Duodenal mucosa (tissue), 2 donors: ENCODE measurements at regions not wholly inside any gene's neighbourhood (a gene's known extent, or its start where the extent isn't known, plus 50 kb on each side); places are given as distances from the start of the nearest gene placed in this dataset.

Experiments used
- H3K27ac ChIP-seq: one replicate; pipeline ENCODE4 v1.7.0; 2013; ENCODE audit warnings: low read depth, low read length
- H3K27me3 ChIP-seq, 2 donors: one replicate each; pipeline ENCODE4 v1.7.0; 2013; ENCODE audit warnings: low read length in 2 of 2, control low read depth in 1 of 2; ENCODE audit not compliant: insufficient read depth in 2 of 2, control insufficient read depth in 1 of 2
- H3K36me3 ChIP-seq, 2 donors: one replicate each; pipeline ENCODE4 v1.7.0; 2013; ENCODE audit warnings: low read length in 2 of 2, control low read depth in 1 of 2; ENCODE audit not compliant: insufficient read depth in 2 of 2, control insufficient read depth in 1 of 2
- H3K4me1 ChIP-seq, 2 donors: one replicate each; pipeline ENCODE4 v1.7.0; 2013; ENCODE audit warnings: low read length in 2 of 2, control low read depth in 1 of 2; ENCODE audit not compliant: insufficient read depth in 2 of 2, control insufficient read depth in 1 of 2
- H3K4me3 ChIP-seq, 2 donors: one replicate each; pipeline ENCODE4 v1.7.0; 2013; ENCODE audit warnings: low read length in 2 of 2, low read depth in 1 of 2
- H3K9ac ChIP-seq, 2 donors: one replicate each; pipeline ENCODE4 v1.7.0; 2013; ENCODE audit warnings: low read length in 2 of 2, low read depth in 1 of 2
- H3K9me3 ChIP-seq, 2 donors: one replicate each; pipeline ENCODE4 v1.7.0; 2013; ENCODE audit warnings: low read length in 2 of 2, control low read depth in 1 of 2; ENCODE audit not compliant: control insufficient read depth in 1 of 2

DNA sequence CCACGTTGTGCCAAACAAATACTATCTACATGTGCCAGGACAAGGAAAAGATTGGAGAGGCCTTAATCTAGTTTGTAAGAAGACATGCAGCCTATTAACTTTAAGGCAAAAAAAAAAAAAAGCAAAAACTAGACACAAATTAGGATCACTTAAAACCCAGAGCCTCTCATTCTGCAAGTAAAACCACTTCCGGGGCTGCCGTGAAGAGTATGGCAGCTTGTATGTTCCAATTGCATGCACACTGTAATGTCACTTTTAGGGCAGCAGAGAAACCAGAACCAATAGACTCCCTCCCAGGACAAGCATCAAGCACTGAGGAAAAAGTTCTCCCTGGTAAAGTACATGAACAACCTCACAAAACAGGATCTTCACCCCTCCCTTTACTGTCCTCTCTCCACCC lies 70.6 kb downstream of the RSL24D1 start:
- no peak overlapping the region for H3K9ac ChIP-seq
- no peaks in the 10 kb centered on the region for H3K27me3 ChIP-seq
- H3K9me3 ChIP-seq = no peaks in the 10 kb centered on the region
- no peak overlapping the region for H3K4me3 ChIP-seq
- no peaks in the 10 kb centered on the region for H3K36me3 ChIP-seq
- no peak overlapping the region for H3K27ac ChIP-seq
- no peaks in the 10 kb centered on the region for H3K4me1 ChIP-seq

DNA sequence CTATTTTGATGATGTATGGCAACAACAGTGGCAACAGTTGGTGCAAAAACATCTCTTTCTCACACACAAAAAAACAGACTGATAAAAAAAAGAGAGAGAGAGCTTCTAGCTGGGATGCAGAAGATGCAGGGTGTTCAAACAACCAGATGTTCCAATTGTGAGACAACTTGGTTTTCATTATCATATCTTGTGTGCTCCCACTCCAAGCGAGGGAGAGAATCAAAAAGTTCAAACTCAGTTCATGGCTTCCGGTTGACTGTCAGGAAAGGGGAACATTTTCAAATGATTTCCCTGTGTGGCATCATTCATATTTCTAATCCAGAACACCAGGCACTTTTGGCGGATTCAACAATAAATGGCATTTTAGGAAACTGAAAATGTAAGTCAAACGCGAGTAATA lies 72.1 kb downstream of the RSL24D1 start:
- no peak overlapping the region for H3K27ac ChIP-seq
- no peaks in the 10 kb centered on the region for H3K9me3 ChIP-seq
- H3K4me1 ChIP-seq = no peaks in the 10 kb centered on the region
- H3K4me3 ChIP-seq = no peak overlapping the region
- H3K27me3 ChIP-seq = no peaks in the 10 kb centered on the region
- no peaks in the 10 kb centered on the region for H3K36me3 ChIP-seq
- H3K9ac ChIP-seq = no peak overlapping the region

DNA sequence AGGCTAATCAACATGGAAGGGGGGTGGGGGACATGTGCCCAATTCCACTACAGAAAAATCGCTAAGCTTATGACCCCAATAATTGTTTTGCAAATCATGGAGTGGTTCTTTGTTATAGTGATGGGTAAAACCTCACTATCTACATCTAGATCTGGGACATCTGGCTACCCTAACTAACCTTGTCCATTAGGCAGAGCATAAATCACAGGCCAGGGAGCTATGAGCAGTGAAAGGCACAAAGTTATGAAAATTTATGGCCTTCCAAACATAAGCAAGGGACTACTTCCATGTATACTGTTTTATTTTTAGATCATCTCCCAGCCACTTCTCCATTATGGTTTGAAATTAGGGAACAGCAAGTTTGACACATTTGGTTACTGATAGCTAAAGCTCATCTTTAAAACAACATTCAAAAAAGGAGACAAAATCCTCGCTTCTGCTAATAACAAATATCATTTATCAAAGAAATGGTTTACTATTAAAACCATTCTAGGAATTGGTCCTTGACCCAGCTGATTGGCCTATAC lies 78.3 kb downstream of the RSL24D1 start:
- no peaks in the 10 kb centered on the region for H3K27me3 ChIP-seq
- no peaks in the 10 kb centered on the region for H3K9me3 ChIP-seq
- H3K4me1 ChIP-seq = no peaks in the 10 kb centered on the region

DNA sequence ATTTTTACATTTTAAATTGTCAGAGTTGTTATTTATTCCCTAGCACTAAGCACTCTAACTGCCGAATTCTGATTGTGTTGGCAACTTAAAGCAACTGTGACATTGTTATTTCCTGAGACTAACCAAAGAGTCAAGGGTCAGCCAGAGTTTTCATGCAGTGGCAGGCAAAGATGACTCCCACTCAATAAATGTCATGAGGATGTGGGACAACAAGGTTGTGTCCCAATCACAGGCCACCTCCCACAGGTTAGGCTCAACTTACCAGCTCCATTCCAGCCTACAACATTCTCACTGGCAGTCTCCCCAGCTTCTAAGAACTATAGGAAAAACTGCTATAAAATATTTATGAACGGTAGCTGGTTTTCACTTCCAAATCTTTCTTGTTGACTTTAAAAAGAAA lies 80.1 kb downstream of the RSL24D1 start:
- no peak overlapping the region for H3K27ac ChIP-seq
- H3K27me3 ChIP-seq = no peaks in the 10 kb centered on the region
- H3K9ac ChIP-seq = no peak overlapping the region
- H3K9me3 ChIP-seq = no peaks in the 10 kb centered on the region
- H3K36me3 ChIP-seq = no peaks in the 10 kb centered on the region
- no peaks in the 10 kb centered on the region for H3K4me1 ChIP-seq
- no peak overlapping the region for H3K4me3 ChIP-seq

More for the DNA sequence above, 78.3 kb downstream of the RSL24D1 start:
- H3K36me3 ChIP-seq = no peaks in the 10 kb centered on the region
- H3K27ac ChIP-seq = no peak overlapping the region
- no peak overlapping the region for H3K4me3 ChIP-seq
- no peak overlapping the region for H3K9ac ChIP-seq

DNA sequence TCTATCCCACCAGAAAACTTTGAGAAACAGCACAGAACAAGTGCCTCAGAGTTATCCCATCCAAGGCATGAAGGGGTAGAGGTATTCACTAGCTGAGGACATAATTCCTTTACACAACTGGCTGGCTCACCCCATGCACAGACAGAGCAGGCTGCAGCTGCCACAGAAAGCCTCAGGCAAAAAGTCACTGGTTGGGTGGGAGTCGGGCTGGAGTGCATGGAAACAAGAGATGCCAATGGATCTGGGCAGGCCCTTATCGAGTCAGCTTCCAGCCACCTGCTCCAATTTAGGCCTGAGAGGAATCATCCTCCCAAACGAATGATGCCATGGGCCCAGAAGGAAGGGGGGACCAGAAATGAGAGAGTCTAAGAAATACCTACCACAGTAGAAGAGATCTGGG lies 83.0 kb downstream of the RSL24D1 start:
- H3K27me3 ChIP-seq = no peaks in the 10 kb centered on the region
- no peaks in the 10 kb centered on the region for H3K36me3 ChIP-seq
- H3K4me3 ChIP-seq = no peak overlapping the region
- H3K9ac ChIP-seq = no peak overlapping the region
- no peaks in the 10 kb centered on the region for H3K9me3 ChIP-seq
- no peaks in the 10 kb centered on the region for H3K4me1 ChIP-seq
- H3K27ac ChIP-seq = no peak overlapping the region

DNA sequence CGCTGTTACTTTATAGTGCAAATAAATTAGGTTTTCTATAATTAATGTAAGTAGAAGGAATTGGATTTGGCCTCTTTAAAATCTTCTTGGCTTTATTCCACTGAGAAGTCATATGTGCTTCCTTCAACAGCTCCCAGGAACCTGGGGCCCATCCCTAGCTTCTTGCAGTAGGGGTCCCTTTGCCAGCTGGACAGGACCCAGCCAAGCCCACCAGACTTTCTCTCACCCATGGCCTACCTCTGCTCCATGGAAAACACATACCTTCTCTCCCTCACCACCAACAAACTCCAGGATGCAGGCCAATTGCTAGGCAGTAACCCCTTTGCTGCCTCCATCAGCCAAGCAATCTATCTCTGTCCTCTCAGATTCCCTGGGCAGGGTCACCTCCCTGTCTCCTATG lies 84.0 kb downstream of the RSL24D1 start:
- Histone ChIP-seq H3K27ac (no peak overlapping the region), H3K9me3 (no peaks in the 10 kb centered on the region), H3K4me3 (no peak overlapping the region)

DNA sequence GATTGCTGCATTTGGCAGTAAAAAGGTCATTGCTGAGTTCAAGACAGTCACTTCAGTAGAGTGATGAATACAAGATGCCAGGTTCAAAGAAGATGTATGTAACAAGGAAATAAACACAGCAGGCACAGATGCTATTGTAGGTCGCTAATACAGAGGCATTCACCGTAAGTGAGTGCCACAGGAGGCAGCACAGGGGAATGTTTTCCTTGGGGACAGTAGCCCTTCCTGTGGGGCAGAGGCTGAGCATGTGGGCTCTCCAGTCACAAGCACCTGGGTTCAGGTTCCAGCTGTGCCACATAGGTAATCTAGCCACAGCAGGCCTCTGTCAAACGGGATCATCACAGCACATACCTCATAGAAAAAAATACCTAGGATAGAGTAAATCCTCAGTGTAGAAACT lies 86.3 kb downstream of the RSL24D1 start:
- Histone ChIP-seq H3K4me1 (no peaks in the 10 kb centered on the region), H3K36me3 (no peaks in the 10 kb centered on the region), H3K9me3 (no peaks in the 10 kb centered on the region), H3K4me3 (no peak overlapping the region), H3K27ac (no peak overlapping the region), H3K9ac (no peak overlapping the region), H3K27me3 (no peaks in the 10 kb centered on the region)

More for the DNA sequence above, 84.0 kb downstream of the RSL24D1 start:
- Histone ChIP-seq H3K9ac (no peak overlapping the region), H3K36me3 (no peaks in the 10 kb centered on the region), H3K27me3 (no peaks in the 10 kb centered on the region), H3K4me1 (no peaks in the 10 kb centered on the region)

DNA sequence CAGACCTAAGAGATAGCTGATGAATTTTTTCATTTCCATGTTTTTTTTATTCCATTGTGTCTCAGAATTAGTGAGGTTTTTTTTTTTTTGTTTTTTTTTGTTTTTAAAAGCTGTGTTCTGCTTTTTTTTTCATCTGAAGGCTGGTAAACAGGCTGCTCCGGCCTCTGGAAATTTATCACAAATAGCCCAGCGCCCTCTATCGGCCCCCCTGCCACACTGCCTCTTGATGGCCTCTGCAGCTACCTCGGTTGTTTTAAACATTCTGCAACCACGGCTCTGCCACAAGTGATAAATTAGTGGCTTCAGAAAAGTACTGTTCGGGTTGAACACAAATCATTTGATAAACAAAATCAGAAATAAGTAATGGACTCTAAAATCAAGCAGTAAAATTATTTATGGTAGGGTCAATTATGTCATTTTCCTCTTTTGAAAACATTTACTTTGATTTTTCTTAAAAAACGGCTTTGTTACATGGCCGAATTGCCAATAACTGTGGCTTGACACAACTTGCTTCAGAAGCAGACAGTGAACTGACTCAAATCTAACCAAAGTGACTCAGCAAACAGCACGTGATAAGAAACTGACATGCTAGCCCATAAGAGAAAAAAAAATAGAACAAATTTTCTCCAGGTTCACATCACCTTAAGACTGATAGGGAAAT lies 87.8 kb downstream of the RSL24D1 start:
- no peaks in the 10 kb centered on the region for H3K9me3 ChIP-seq
- no peaks in the 10 kb centered on the region for H3K36me3 ChIP-seq
- H3K4me1 ChIP-seq = no peaks in the 10 kb centered on the region
- H3K4me3 ChIP-seq = no peak overlapping the region
- no peak overlapping the region for H3K9ac ChIP-seq
- H3K27ac ChIP-seq = no peak overlapping the region
- no peaks in the 10 kb centered on the region for H3K27me3 ChIP-seq

DNA sequence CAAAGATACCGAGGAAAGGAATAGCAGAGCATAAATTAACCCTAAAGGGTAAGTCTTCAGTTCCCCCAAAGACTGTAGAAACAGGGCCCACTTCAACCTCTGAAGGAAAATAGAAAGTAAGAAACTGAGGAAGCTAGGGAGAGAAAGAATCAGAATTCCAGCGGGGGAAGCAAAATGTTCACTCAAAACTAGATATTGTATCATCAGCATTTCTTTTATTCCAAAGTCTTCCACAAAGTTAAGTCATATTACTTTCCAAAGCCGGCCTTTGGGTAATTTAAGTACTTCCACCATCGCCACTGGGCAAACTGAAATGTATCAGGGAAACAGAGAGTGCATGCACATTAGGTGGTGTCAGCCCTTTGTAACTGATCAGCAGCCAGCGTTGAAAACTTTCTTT lies 88.3 kb downstream of the RSL24D1 start:
- H3K27ac ChIP-seq = no peak overlapping the region
- H3K36me3 ChIP-seq = no peaks in the 10 kb centered on the region
- H3K27me3 ChIP-seq = no peaks in the 10 kb centered on the region
- no peak overlapping the region for H3K9ac ChIP-seq
- H3K4me1 ChIP-seq = no peaks in the 10 kb centered on the region
- H3K9me3 ChIP-seq = no peaks in the 10 kb centered on the region
- no peak overlapping the region for H3K4me3 ChIP-seq

DNA sequence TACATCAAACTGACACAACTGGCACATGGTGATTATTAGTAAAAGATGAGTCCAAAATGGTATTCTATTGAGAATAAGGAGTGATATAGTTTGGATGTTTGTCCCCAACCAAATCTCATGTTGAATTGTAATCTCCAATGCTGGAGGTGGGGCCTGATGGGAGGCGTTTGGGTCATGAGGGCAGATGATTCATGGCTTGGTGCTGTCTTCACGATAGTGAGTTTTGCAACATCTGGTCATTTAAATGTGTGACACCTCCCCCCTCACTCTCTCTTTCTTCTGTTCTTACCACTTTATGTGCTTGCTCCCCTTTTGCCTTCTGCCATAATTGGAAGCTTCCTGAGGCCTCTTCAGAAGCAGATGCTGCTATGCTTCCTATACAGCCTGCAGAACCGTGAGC lies 90.6 kb downstream of the RSL24D1 start:
- Histone ChIP-seq H3K4me1 (no peaks in the 10 kb centered on the region), H3K27me3 (no peaks in the 10 kb centered on the region), H3K9ac (no peak overlapping the region), H3K9me3 (no peaks in the 10 kb centered on the region), H3K27ac (no peak overlapping the region), H3K36me3 (no peaks in the 10 kb centered on the region), H3K4me3 (no peak overlapping the region)
